Cardiac muscle cell (in vitro differentiated cells and primary cell): ENCODE measurements at regions not wholly inside any gene's neighbourhood (a gene's known extent, or its start where the extent isn't known, plus 50 kb on each side); places are given as distances from the start of the nearest gene placed in this dataset.

Source experiments
- DNase-seq, 2 donors: peaks; one replicate each; pipeline versions ENCODE4 v3.0.0 to v3.0.0-alpha.2; 2010 to 2017; ENCODE audit warnings: low read depth in 1 of 2, low spot score in 1 of 2
- H3K27ac ChIP-seq: fragments of 200-600 bp; sonication (generic); 2 replicates; pipeline ENCODE4 v1.5.1; 2016
- H3K27me3 ChIP-seq: fragments of 200-600 bp; sonication (generic); 2 replicates; pipeline ENCODE4 v1.6.0; 2016; ENCODE audit warnings: control low read depth
- H3K36me3 ChIP-seq: fragments of 200-600 bp; sonication (generic); 2 replicates; pipeline ENCODE4 v1.5.1; 2016; ENCODE audit warnings: control low read depth
- H3K4me1 ChIP-seq: fragments of 200-600 bp; sonication (generic); 2 replicates; pipeline ENCODE4 v1.8.1; 2017; ENCODE audit warnings: low read depth, mild to moderate bottlenecking, mixed run types
- H3K4me3 ChIP-seq: fragments of 200-600 bp; sonication (generic); 2 replicates; pipeline ENCODE4 v1.5.1; 2016; ENCODE audit warnings: mild to moderate bottlenecking
- H3K9me3 ChIP-seq: fragments of 200-600 bp; sonication (generic); 2 replicates; pipeline ENCODE4 v1.5.1; 2017; ENCODE audit warnings: low read depth, mild to moderate bottlenecking, control low read depth
- CTCF ChIP-seq: IDR thresholded peaks from 2 replicates; pipeline ENCODE4 v1.5.1; 2012; ENCODE audit warnings: low read depth, mild to moderate bottlenecking, low read length

GRCh38 chr7:25779002-25779546 lies 372.9 kb upstream of the NFE2L3 start:
- H3K27ac ChIP-seq: no peak overlapping the region

GRCh38 chr7:25780904-25781303 lies 371.1 kb upstream of the NFE2L3 start:
- Histone ChIP-seq H3K27me3 (no peaks in the 10 kb centered on the region), H3K4me3 (no peak overlapping the region), H3K36me3 (no peaks in the 10 kb centered on the region), H3K27ac (no peak overlapping the region), H3K9me3 (no peaks in the 10 kb centered on the region), H3K4me1 (no peaks in the 10 kb centered on the region)
- TF ChIP-seq CTCF: no peak
- no peak for DNase-seq

More at GRCh38 chr7:25779002-25779546, 372.9 kb upstream of the NFE2L3 start:
- Histone ChIP-seq H3K4me3 (no peak overlapping the region), H3K36me3 (no peaks in the 10 kb centered on the region), H3K27me3 (no peaks in the 10 kb centered on the region), H3K9me3 (no peaks in the 10 kb centered on the region), H3K4me1 (no peaks in the 10 kb centered on the region)
- no peak for DNase-seq
- TF ChIP-seq CTCF: no peak

GRCh38 chr7:25781704-25782103 lies 370.3 kb upstream of the NFE2L3 start:
- Histone ChIP-seq H3K4me3 (no peak overlapping the region), H3K36me3 (no peaks in the 10 kb centered on the region), H3K27me3 (no peaks in the 10 kb centered on the region), H3K27ac (no peak overlapping the region), H3K9me3 (no peaks in the 10 kb centered on the region), H3K4me1 (no peaks in the 10 kb centered on the region)
- TF ChIP-seq CTCF: no peak
- no peak for DNase-seq

GRCh38 chr7:25786936-25787335 lies 365.1 kb upstream of the NFE2L3 start:
- no peak for TF ChIP-seq CTCF
- no peaks in the 10 kb centered on the region for H3K36me3 ChIP-seq
- H3K9me3 ChIP-seq: no peaks in the 10 kb centered on the region
- DNase-seq: no peak
- H3K4me3 ChIP-seq: no peak overlapping the region
- H3K4me1 ChIP-seq: no peaks in the 10 kb centered on the region
- no peaks in the 10 kb centered on the region for H3K27me3 ChIP-seq
- no peak overlapping the region for H3K27ac ChIP-seq

- H3K9me3 ChIP-seq: no peaks in the 10 kb centered on the region
- H3K27ac ChIP-seq: no peak overlapping the region
- H3K27me3 ChIP-seq: no peaks in the 10 kb centered on the region
- peak in 1 of 2 donors; percentile 11 for DNase-seq
- H3K36me3 ChIP-seq: no peaks in the 10 kb centered on the region
- H3K4me3 ChIP-seq: no peak overlapping the region
- no peak for TF ChIP-seq CTCF
- no peaks in the 10 kb centered on the region for H3K4me1 ChIP-seq
Measured at GRCh38 chr7:25787336-25787735, 364.7 kb upstream of the NFE2L3 start.

GRCh38 chr7:25788371-25788770 lies 363.6 kb upstream of the NFE2L3 start:
- Histone ChIP-seq H3K36me3 (no peaks in the 10 kb centered on the region), H3K27ac (no peak overlapping the region), H3K4me3 (no peak overlapping the region), H3K9me3 (no peaks in the 10 kb centered on the region), H3K27me3 (no peaks in the 10 kb centered on the region), H3K4me1 (no peaks in the 10 kb centered on the region)
- TF ChIP-seq CTCF: no peak
- no peak for DNase-seq
